ENCODE measurements at regions not wholly inside any gene's neighbourhood (a gene's known extent, or its start where the extent isn't known, plus 50 kb on each side); places are given as distances from the start of the nearest gene placed in this dataset.

GRCh38 chr10:55065185-55065584 lies 264.2 kb upstream of the PCDH15 start:
- TF ChIP-seq REST (IDR thresholded peaks at IDR 0.05; ENCODE audit: insufficient read depth in 1 of 2, low read depth in 2 of 2, low read length in 2 of 2): no peak
- no peak for TF ChIP-seq POLR2AphosphoS5 (IDR thresholded peaks at IDR 0.05; ENCODE audit: low read depth, low read length)
- no peak for TF ChIP-seq TAF1 (IDR thresholded peaks at IDR 0.05; ENCODE audit: borderline replicate concordance, insufficient read depth, low read length)
